H9 (cell line): ENCODE measurements at regions not wholly inside any gene's neighbourhood (a gene's known extent, or its start where the extent isn't known, plus 50 kb on each side); places are given as distances from the start of the nearest gene placed in this dataset.

Experiments
- DNase-seq: peaks from one replicate; pipeline ENCODE4 v3.0.0-alpha.2; 2017
- H2AFZ ChIP-seq: one replicate; pipeline ENCODE4 v1.6.1; 2013; ENCODE audit warnings: mild to moderate bottlenecking, low read length, control low read depth, moderate library complexity
- H2AK5ac ChIP-seq: 2 replicates; pipeline ENCODE4 v1.6.1; 2013; ENCODE audit warnings: low read length, control low read depth, mixed read lengths; ENCODE audit not compliant: insufficient read length
- H2BK120ac ChIP-seq: one replicate; pipeline ENCODE4 v1.6.1; 2013; ENCODE audit warnings: low read depth, mild to moderate bottlenecking, low read length, control low read depth, inconsistent platforms; ENCODE audit not compliant: poor library complexity, severe bottlenecking
- H2BK12ac ChIP-seq: 2 replicates; pipeline ENCODE4 v1.6.1; 2013; ENCODE audit warnings: low read length, control low read depth, mixed read lengths, low read depth; ENCODE audit not compliant: insufficient read length
- H2BK15ac ChIP-seq: 2 replicates; pipeline ENCODE4 v1.6.1; 2013; ENCODE audit warnings: low read depth, low read length, control low read depth
- H2BK20ac ChIP-seq: one replicate; pipeline ENCODE4 v1.6.1; 2013; ENCODE audit warnings: low read depth, mild to moderate bottlenecking, low read length, control low read depth, inconsistent platforms; ENCODE audit not compliant: poor library complexity, severe bottlenecking
- H2BK5ac ChIP-seq: 2 replicates; pipeline ENCODE4 v1.6.1; 2013; ENCODE audit warnings: low read length, control low read depth, mixed read lengths; ENCODE audit not compliant: insufficient read length
- H3K14ac ChIP-seq: 2 replicates; pipeline ENCODE4 v1.6.1; 2013; ENCODE audit warnings: low read length, control low read depth; ENCODE audit not compliant: insufficient read depth
- H3K18ac ChIP-seq: 2 replicates; pipeline ENCODE4 v1.6.1; 2013; ENCODE audit warnings: low read depth, mild to moderate bottlenecking, mixed read lengths, low read length, control low read depth; ENCODE audit not compliant: insufficient read length
- H3K23ac ChIP-seq: 2 replicates; pipeline ENCODE4 v1.6.1; 2013; ENCODE audit warnings: low read length, control low read depth, mixed read lengths, low read depth; ENCODE audit not compliant: insufficient read length
- H3K23me2 ChIP-seq: 2 replicates; pipeline ENCODE4 v1.6.1; 2013; ENCODE audit warnings: low read depth, mild to moderate bottlenecking, mixed read lengths, low read length, control low read depth; ENCODE audit not compliant: insufficient read length, poor library complexity, severe bottlenecking
- H3K27ac ChIP-seq: 2 replicates; pipeline ENCODE4 v1.5.1; 2013; ENCODE audit warnings: low read length, control low read depth, mixed read lengths, low read depth; ENCODE audit not compliant: insufficient read length
- H3K27me3 ChIP-seq: 2 replicates; pipeline ENCODE4 v1.6.1; 2013; ENCODE audit warnings: low read length, control low read depth, inconsistent platforms; ENCODE audit not compliant: insufficient read depth
- H3K4ac ChIP-seq: 2 replicates; pipeline ENCODE4 v1.6.1; 2013; ENCODE audit warnings: low read depth, mild to moderate bottlenecking, control low read depth, inconsistent platforms, low read length, moderate library complexity
- H3K4me1 ChIP-seq: 2 replicates; pipeline ENCODE4 v1.6.1; 2013; ENCODE audit warnings: low read length, control low read depth, inconsistent platforms; ENCODE audit not compliant: insufficient read depth
- H3K4me2 ChIP-seq: 2 replicates; pipeline ENCODE4 v1.6.1; 2013; ENCODE audit warnings: low read length, control low read depth, mixed read lengths; ENCODE audit not compliant: insufficient read length, insufficient read depth
- H3K56ac ChIP-seq: 2 replicates; pipeline ENCODE4 v1.6.1; 2013; ENCODE audit warnings: low read depth, mild to moderate bottlenecking, mixed read lengths, low read length, control low read depth; ENCODE audit not compliant: insufficient read length
- H3K79me1 ChIP-seq: 2 replicates; pipeline ENCODE4 v1.6.1; 2013; ENCODE audit warnings: low read depth, mild to moderate bottlenecking, moderate library complexity, low read length, control low read depth, inconsistent platforms; ENCODE audit not compliant: insufficient read depth, poor library complexity, severe bottlenecking
- H3K79me2 ChIP-seq: 2 replicates; pipeline ENCODE4 v1.6.1; 2013; ENCODE audit warnings: low read length, control low read depth, inconsistent platforms; ENCODE audit not compliant: insufficient read depth
- H3K9ac ChIP-seq: 2 replicates; pipeline ENCODE4 v1.6.1; 2013; ENCODE audit warnings: low read length, control low read depth, mixed read lengths; ENCODE audit not compliant: insufficient read length; ENCODE audit errors: extremely low read depth
- H3K9me3 ChIP-seq: one replicate; pipeline ENCODE4 v1.6.1; 2013; ENCODE audit warnings: low read depth, low read length, inconsistent platforms; ENCODE audit not compliant: control insufficient read depth
- H3T11ph ChIP-seq: one replicate; pipeline ENCODE4 v1.6.1; 2013; ENCODE audit warnings: mild to moderate bottlenecking, low read length, control low read depth, inconsistent platforms
- H4K20me1 ChIP-seq: one replicate; pipeline ENCODE4 v1.6.1; 2013; ENCODE audit not compliant: control insufficient read depth, insufficient read length, insufficient read depth
- H4K5ac ChIP-seq: 2 replicates; pipeline ENCODE4 v1.6.1; 2013; ENCODE audit warnings: low read depth, mild to moderate bottlenecking, mixed read lengths, low read length, control low read depth; ENCODE audit not compliant: insufficient read length
- H4K8ac ChIP-seq: replicated peaks from 2 replicates; pipeline ENCODE4 v1.6.1; 2013; ENCODE audit warnings: low read length, control low read depth, mixed read lengths, low read depth; ENCODE audit not compliant: insufficient read length
- H4K91ac ChIP-seq: 2 replicates; pipeline ENCODE4 v1.6.1; 2013; ENCODE audit warnings: low read depth, mild to moderate bottlenecking, moderate library complexity, mixed read lengths, low read length, control low read depth; ENCODE audit not compliant: insufficient read length
- H3K27ac Mint-ChIP-seq, 3 experiments: 2 replicates in 2 of 3; 3 replicates in 1 of 3; pipeline ENCODE4 v1.8.0; 2020 to 2021; ENCODE audit warnings: mixed read lengths in 3 of 3, mild to moderate bottlenecking in 1 of 3, moderate library complexity in 1 of 3
- H3K27me3 Mint-ChIP-seq: 2 replicates; pipeline ENCODE4 v1.8.0; 2021; ENCODE audit warnings: low read depth, mild to moderate bottlenecking, moderate library complexity, mixed read lengths
- H3K36me3 Mint-ChIP-seq, 3 experiments: 2 replicates in 2 of 3; 3 replicates in 1 of 3; pipeline ENCODE4 v1.8.0; 2020 to 2021; ENCODE audit warnings: low read depth in 3 of 3, mixed read lengths in 3 of 3; ENCODE audit not compliant: insufficient read depth in 1 of 3
- H3K4me1 Mint-ChIP-seq, 2 experiments: 2 replicates each; pipeline ENCODE4 v1.8.0; 2020; ENCODE audit warnings: mixed read lengths in 2 of 2
- H3K4me3 Mint-ChIP-seq, 2 experiments: 2 replicates in 1 of 2; 3 replicates in 1 of 2; pipeline ENCODE4 v1.8.0; 2020 to 2021; ENCODE audit warnings: mild to moderate bottlenecking in 2 of 2, mixed read lengths in 2 of 2, moderate library complexity in 1 of 2
- H3K9me3 Mint-ChIP-seq, 2 experiments: 2 replicates in 1 of 2; 3 replicates in 1 of 2; pipeline ENCODE4 v1.8.0; 2020; ENCODE audit warnings: mild to moderate bottlenecking in 2 of 2, mixed read lengths in 2 of 2, moderate library complexity in 1 of 2
- CTCF ChIP-seq: fragments of 200-600 bp; sonication (generic); conservative IDR thresholded peaks from 3 replicates; pipeline ENCODE4 v1.8.0; 2021; ENCODE audit warnings: antibody characterized with exemption, mild to moderate bottlenecking
- WGBS: extraction: QIAGEN DNeasy Blood & Tissue Kit; methylation state at CpG from one replicate; pipeline ENCODE4 v1.1.7; 2013; ENCODE audit warnings: missing lambda C conversion rate, low lambda C conversion rate, mixed read lengths; ENCODE audit not compliant: insufficient read length; ENCODE audit errors: extremely low coverage; 5-methylcytosine and 5-hydroxymethylcytosine counted together

DNA sequence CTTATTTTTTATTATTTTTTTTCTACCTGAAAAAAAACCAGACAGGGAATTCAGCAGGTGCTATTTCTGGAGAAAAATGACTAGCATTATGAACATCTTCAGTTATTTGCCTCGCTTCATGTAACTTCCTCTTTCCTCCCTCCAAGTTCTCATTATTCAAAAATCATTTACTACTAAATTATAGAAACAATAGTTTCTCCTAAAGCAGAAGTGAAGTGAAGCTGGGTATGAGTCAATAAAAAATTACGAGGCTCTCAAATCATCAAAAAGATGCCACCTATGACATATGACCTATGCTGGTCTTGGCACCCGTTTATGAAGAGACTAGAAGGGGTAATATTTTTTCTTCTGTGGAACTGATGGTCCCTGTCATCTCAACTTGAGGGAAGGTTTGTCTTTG lies 145.0 kb upstream of the AADAT start:
- no peak overlapping the region for H2BK15ac ChIP-seq
- no peaks in the 10 kb centered on the region for H4K20me1 ChIP-seq
- no peak overlapping the region for H3K4ac ChIP-seq
- no peak overlapping the region for H2BK20ac ChIP-seq
- no peak overlapping the region for H3K27ac Mint-ChIP-seq
- DNase-seq, result no peak
- H3K56ac ChIP-seq, result no peak overlapping the region
- H3T11ph ChIP-seq, result no peak overlapping the region
- no peak overlapping the region for H3K14ac ChIP-seq
- no peak overlapping the region for H4K5ac ChIP-seq
- H3K27ac ChIP-seq, result no peak overlapping the region
- H3K27me3 ChIP-seq, result no peaks in the 10 kb centered on the region
- no peaks in the 10 kb centered on the region for H3K9me3 Mint-ChIP-seq
- no peaks in the 10 kb centered on the region for H3K79me2 ChIP-seq
- no CpG with 5 or more reads among the region's 3 CpGs for WGBS
- H3K79me1 ChIP-seq, result no peaks in the 10 kb centered on the region
- no peak overlapping the region for H2BK120ac ChIP-seq
- H3K23ac ChIP-seq, result no peak overlapping the region
- H2BK12ac ChIP-seq, result no peak overlapping the region
- no peak overlapping the region for H3K18ac ChIP-seq
- H3K9me3 ChIP-seq, result no peaks in the 10 kb centered on the region
- no peak overlapping the region for H4K8ac ChIP-seq
- H3K4me1 Mint-ChIP-seq, result peaks cover under 1 to 3% of the 10 kb centered on the region in 2 experiments; a peak in 3 of 4 replicates
- H4K91ac ChIP-seq, result no peak overlapping the region
- no peaks in the 10 kb centered on the region for H3K4me1 ChIP-seq
- H2AK5ac ChIP-seq, result no peak overlapping the region
- no peak overlapping the region for H2BK5ac ChIP-seq
- no peak overlapping the region for H2AFZ ChIP-seq
- no peak overlapping the region for H3K4me2 ChIP-seq
- no peaks in the 10 kb centered on the region for H3K27me3 Mint-ChIP-seq
- no peak for TF ChIP-seq CTCF
- H3K23me2 ChIP-seq, result no peaks in the 10 kb centered on the region
- H3K36me3 Mint-ChIP-seq, result no peaks in the 10 kb centered on the region
- no peak overlapping the region for H3K4me3 Mint-ChIP-seq
- no peak overlapping the region for H3K9ac ChIP-seq
